Smooth muscle cell (in vitro differentiated cells): ENCODE measurements at regions not wholly inside any gene's neighbourhood (a gene's known extent, or its start where the extent isn't known, plus 50 kb on each side); places are given as distances from the start of the nearest gene placed in this dataset.
"Not testable (repeated sequence)": the region's sequence is repeated elsewhere in the genome, so short reads cannot be mapped to it uniquely, and the experiment has no call there.

Experiments
- DNase-seq: peaks from one replicate; lab custom pipeline; 2025; ENCODE audit not compliant: unreplicated experiment; lab: John Stamatoyannopoulos, UW
- H2AFZ ChIP-seq: fragments of 200-600 bp; sonication (generic); 2 replicates; pipeline ENCODE4 v1.6.0; 2016; ENCODE audit warnings: antibody characterized with exemption, low read depth, mild to moderate bottlenecking
- H3F3A ChIP-seq: fragments of 200-600 bp; sonication (generic); 2 replicates; pipeline ENCODE4 v1.6.0; 2017; ENCODE audit warnings: antibody characterized with exemption, low read depth
- H3K27ac ChIP-seq: fragments of 200-600 bp; sonication (generic); 2 replicates; pipeline ENCODE4 v1.5.1; 2016; ENCODE audit warnings: low read depth, mild to moderate bottlenecking
- H3K27me3 ChIP-seq: fragments of 200-600 bp; sonication (generic); 2 replicates; pipeline ENCODE4 v1.6.1; 2016; ENCODE audit warnings: low read depth, mild to moderate bottlenecking
- H3K36me3 ChIP-seq: fragments of 200-600 bp; sonication (generic); 2 replicates; pipeline ENCODE4 v1.5.1; 2016; ENCODE audit warnings: low read depth
- H3K4me1 ChIP-seq: fragments of 200-600 bp; sonication (generic); 2 replicates; pipeline ENCODE4 v1.5.1; 2016; ENCODE audit warnings: low read depth
- H3K4me2 ChIP-seq: fragments of 200-600 bp; sonication (generic); 2 replicates; pipeline ENCODE4 v1.6.0; 2016; ENCODE audit warnings: mild to moderate bottlenecking
- H3K4me3 ChIP-seq: fragments of 200-600 bp; sonication (generic); 2 replicates; pipeline ENCODE4 v1.5.1; 2016; ENCODE audit warnings: mild to moderate bottlenecking
- H3K79me2 ChIP-seq: fragments of 200-600 bp; sonication (generic); 2 replicates; pipeline ENCODE4 v1.6.0; 2016; ENCODE audit warnings: low read depth, mild to moderate bottlenecking
- H3K9ac ChIP-seq: fragments of 200-600 bp; sonication (generic); 2 replicates; pipeline ENCODE4 v1.6.0; 2016; ENCODE audit warnings: low read depth
- H3K9me3 ChIP-seq: fragments of 200-600 bp; sonication (generic); replicated peaks from 2 replicates; pipeline ENCODE4 v1.5.1; 2016; ENCODE audit warnings: low read depth
- H4K20me1 ChIP-seq: fragments of 200-600 bp; sonication (generic); 2 replicates; pipeline ENCODE4 v1.6.0; 2016; ENCODE audit warnings: low read depth
- whole genome bisulfite sequencing: methylation state at CpG from one replicate; pipeline ENCODE4 v1.1.7; 2016; ENCODE audit warnings: low lambda C conversion rate; 5-methylcytosine and 5-hydroxymethylcytosine counted together

DNA sequence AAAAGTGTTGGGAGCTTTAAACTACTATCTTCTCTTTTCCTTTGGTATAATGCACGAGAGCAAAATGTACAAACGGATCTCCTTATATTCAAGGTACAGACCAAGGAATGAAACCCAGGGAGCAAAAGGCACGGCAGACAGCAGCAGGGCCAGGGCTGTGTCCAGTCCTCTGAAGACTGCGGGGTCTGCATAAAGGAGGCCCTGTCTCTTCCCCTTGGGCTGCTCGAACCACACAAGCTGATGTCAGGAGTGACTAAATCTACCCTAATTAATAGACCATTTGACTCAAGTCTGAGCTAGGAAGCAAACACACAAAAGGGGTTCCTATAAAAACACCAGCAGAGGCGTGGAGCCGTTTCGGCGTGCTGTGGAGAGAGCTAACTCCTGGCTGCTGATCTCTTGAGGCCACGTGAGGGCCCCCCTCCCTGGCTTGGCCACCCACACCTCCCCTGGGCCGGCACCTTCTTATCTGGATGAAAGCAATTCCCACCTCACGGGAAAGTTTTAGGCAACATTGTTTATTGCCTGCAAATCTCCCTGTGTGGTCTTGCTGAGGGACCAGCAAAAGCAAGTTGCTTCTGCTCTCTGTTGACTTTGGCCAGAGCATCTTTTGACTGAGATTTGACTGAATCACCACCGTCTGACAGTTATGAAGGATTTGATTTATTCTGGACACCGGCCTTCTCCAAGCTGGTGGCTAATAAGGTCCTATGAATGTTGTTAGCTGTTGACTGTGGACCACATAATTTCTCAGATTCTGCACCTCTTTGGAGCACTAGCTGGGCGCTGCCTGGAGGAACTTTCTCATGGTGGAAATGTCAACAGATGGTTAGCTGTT lies 183.5 kb downstream of the LMLN start:
- not testable (repeated sequence) for H3F3A ChIP-seq, H3K36me3 ChIP-seq, H3K27ac ChIP-seq, H3K79me2 ChIP-seq, H3K4me1 ChIP-seq, DNase-seq, H3K9me3 ChIP-seq, H3K9ac ChIP-seq, H2AFZ ChIP-seq, H3K27me3 ChIP-seq, H4K20me1 ChIP-seq, H3K4me2 ChIP-seq, H3K4me3 ChIP-seq
- 68% methylated on average over 11 of the region's 15 CpGs for WGBS

DNA sequence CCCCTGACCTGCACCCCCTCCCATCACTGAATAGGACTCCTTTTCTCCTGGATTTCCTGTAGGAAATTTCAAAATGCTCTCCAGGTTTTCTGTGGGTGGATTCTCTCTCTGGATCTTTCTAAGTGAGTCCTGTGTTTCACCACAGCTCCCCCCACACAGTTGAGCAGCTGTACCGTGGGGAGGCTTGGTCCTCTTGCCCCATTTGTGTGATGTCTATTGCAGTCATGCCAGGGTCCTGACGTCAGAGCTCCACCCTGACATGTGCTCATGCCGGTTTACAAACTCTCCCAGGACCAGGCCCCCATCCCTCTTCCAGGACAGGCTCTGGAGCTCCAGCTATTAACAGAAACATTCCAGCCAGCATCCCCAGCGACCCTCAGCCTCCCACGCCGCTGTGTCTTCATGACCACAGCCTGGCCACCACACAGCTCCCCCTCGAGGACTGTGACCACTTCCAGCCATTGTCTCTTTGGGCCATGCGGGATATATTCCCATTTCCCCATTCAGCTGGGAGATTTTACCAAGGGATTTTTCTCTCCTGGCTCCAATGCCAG lies 185.3 kb downstream of the LMLN start:
- 68% methylated on average over 3 of the region's 8 CpGs for WGBS
- H3K36me3 ChIP-seq, DNase-seq, H3K27me3 ChIP-seq, H2AFZ ChIP-seq, H3K4me2 ChIP-seq, H3K9ac ChIP-seq, H3K9me3 ChIP-seq, H4K20me1 ChIP-seq, H3K4me3 ChIP-seq, H3F3A ChIP-seq, H3K79me2 ChIP-seq, H3K27ac ChIP-seq, H3K4me1 ChIP-seq: not testable (repeated sequence)

DNA sequence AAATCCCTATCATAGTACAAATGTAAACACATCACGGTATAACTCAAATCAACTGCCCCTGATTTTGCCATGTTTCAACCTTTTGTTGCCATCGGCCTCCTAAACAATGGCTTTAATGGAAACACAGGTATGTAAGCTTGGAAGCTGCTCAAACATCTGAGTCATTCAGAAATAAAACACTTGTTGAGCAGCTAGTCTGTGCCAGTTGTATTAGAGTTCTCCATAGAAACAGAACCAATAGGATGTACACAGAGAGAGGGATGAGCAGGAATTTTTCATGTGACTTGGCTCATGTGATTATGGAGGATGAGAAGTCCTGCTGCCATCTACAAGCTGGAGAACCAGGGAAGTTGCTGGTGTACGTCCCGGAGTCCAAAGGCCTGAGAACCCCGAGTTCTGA lies 186.1 kb downstream of the LMLN start:
- H3K4me1 ChIP-seq, H3K79me2 ChIP-seq, H3K27me3 ChIP-seq, H4K20me1 ChIP-seq, H3K36me3 ChIP-seq, H3K4me3 ChIP-seq, H3K9me3 ChIP-seq, DNase-seq, H2AFZ ChIP-seq, H3K4me2 ChIP-seq, H3K27ac ChIP-seq, H3K9ac ChIP-seq, H3F3A ChIP-seq: not testable (repeated sequence)
- WGBS: 83% methylated on average over 1 of the region's 5 CpGs

DNA sequence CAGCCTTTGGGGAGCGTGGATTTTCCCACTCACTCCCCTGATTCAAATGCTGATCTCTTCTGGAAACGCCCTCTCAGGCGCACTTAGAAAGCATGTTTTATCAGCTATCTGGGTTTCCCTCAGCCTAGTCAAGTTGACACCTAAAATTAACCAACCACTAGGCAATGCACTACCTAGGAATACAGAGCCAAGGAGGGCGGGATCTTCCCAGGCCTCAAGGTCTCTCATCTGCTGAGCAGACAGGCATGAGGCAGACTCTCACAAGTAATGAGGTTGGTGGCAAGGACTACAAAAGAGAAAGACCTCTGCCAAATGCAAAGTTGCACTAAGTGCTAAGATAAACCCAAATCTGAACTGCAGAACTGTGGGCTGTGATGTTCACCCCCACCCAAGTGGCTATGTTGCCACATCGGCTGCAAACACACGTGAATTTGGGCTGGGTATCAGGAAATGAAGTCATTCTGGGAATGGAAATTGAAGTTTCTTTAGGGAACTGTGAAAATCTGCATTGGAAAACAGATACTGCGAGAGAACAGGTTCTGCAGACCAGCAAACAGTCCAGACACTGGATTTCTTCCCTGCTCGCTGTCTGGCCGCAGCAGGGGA lies 186.6 kb downstream of the LMLN start:
- H3K79me2 ChIP-seq, H3K27me3 ChIP-seq, H3K4me1 ChIP-seq, H3K27ac ChIP-seq, H3F3A ChIP-seq, H3K36me3 ChIP-seq, H4K20me1 ChIP-seq, H3K9me3 ChIP-seq, DNase-seq, H3K9ac ChIP-seq, H2AFZ ChIP-seq, H3K4me3 ChIP-seq, H3K4me2 ChIP-seq: not testable (repeated sequence)
- WGBS: 80% methylated on average over 8 of the region's 9 CpGs

DNA sequence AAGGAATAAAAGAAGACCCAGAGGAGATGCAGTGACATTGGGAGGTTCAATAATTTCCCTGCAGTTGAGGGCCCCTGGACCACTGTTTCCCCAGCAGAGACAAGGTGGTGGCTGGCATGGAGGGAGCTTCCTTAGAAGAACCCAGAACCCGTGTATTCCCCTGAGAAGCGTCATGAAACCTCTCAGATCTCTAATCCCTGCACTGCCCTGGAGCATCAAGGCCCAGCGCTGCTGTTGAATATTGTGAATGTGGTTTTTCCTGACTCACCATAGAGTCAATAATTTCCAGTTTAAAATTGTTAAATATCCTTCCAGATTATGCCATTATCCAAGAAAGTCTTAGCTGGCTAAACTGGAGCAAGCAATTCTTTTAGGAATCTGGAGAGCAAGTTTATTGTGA lies 187.2 kb downstream of the LMLN start:
- not testable (repeated sequence) for H3K4me1 ChIP-seq, H3K27me3 ChIP-seq, H3K36me3 ChIP-seq, H3F3A ChIP-seq, H3K79me2 ChIP-seq, H4K20me1 ChIP-seq, H3K27ac ChIP-seq, H2AFZ ChIP-seq, H3K4me3 ChIP-seq, DNase-seq, H3K9me3 ChIP-seq, H3K9ac ChIP-seq, H3K4me2 ChIP-seq
- 69% methylated on average over 2 of the region's 3 CpGs for WGBS

DNA sequence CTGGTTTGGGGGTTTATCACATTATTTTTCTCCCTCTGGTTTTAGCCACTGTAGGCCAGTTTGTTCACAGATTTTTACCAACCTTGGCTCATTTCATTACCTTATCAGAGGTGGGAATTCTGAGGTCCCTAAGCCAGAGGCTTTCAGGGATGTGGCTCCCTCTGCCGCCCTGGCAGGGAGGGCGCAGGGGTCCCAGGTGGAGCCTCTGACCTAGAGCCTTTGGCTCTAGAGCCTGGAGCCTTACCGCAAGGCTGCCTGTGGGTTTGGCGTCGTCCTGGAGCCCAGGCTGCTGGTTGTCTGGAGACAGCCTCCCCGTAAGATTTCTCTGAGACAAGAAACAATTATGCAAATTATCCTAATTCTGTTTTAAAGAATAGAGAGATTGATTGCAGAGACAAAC lies 188.0 kb downstream of the LMLN start:
- not testable (repeated sequence) for H3F3A ChIP-seq, DNase-seq, H3K9me3 ChIP-seq, H3K79me2 ChIP-seq, H3K4me3 ChIP-seq, H4K20me1 ChIP-seq, H3K36me3 ChIP-seq, H3K27ac ChIP-seq, H3K4me1 ChIP-seq, H3K9ac ChIP-seq, H3K4me2 ChIP-seq, H3K27me3 ChIP-seq, H2AFZ ChIP-seq
- 30% methylated on average over 6 of the region's 6 CpGs for WGBS

DNA sequence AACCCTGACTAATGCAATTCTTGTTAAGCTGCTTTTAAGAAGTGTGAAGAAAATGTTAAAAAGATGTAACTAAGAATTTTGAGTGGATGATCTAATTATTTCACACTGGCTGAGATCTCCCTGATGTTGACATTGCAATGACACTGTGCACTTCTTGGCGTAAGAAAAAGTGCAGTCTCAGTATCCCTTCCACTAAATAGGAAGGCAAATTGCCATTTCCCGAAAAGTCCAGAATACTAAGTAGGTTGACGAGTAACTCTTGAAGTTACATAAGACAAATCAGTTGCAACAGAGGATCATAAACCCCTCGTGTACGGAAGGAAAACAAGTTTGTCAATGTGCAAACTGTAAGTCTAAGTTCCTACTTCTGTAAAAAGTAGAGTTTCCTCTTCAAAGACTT lies 189.9 kb downstream of the LMLN start:
- not testable (repeated sequence) for DNase-seq, H3K79me2 ChIP-seq, H3F3A ChIP-seq, H3K27ac ChIP-seq, H3K4me2 ChIP-seq, H2AFZ ChIP-seq, H3K9me3 ChIP-seq, H3K4me1 ChIP-seq, H3K9ac ChIP-seq, H3K4me3 ChIP-seq, H3K36me3 ChIP-seq, H3K27me3 ChIP-seq, H4K20me1 ChIP-seq
- WGBS: 86% methylated on average over 5 of the region's 5 CpGs

DNA sequence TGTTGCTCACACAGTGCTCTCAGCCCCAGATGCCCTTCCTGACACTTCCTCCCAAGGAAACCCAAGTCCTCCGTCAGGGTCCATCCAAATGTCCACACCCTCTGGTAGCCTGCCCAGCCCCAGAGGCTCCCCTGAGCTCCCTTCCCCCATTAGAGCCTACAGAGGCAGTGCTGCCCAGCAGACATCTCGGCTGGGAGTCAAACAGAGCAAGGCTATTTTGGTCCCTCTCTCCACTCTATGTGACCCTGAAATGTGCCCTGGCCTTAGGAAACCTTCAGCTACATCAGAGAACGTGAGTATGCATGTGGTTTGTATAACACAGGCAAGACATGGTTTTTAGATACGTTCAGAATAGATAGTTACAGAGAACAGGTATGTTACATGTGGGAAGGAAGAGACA lies 191.8 kb downstream of the LMLN start:
- not testable (repeated sequence) for H3K79me2 ChIP-seq, H3K9ac ChIP-seq

More for the DNA sequence above, 191.8 kb downstream of the LMLN start:
- 87% methylated on average over 4 of the region's 4 CpGs for WGBS
- not testable (repeated sequence) for H3K27me3 ChIP-seq, H3K4me1 ChIP-seq, H3K36me3 ChIP-seq, H3K9me3 ChIP-seq, H3K4me2 ChIP-seq, H3K27ac ChIP-seq, H3K4me3 ChIP-seq, H3F3A ChIP-seq, DNase-seq, H4K20me1 ChIP-seq, H2AFZ ChIP-seq
